Neuronal stem cell (in vitro differentiated cells): ENCODE measurements at regions not wholly inside any gene's neighbourhood (a gene's known extent, or its start where the extent isn't known, plus 50 kb on each side); places are given as distances from the start of the nearest gene placed in this dataset.

Experiments
- DNase-seq: peaks from one replicate; pipeline ENCODE4 v3.0.0-alpha.2; 2013; ENCODE audit warnings: low spot score
- H2AFZ ChIP-seq: one replicate; pipeline ENCODE4 v1.6.1; 2013; ENCODE audit warnings: mild to moderate bottlenecking, low read length, inconsistent platforms
- H2AK5ac ChIP-seq: 2 replicates; pipeline ENCODE4 v1.6.1; 2013; ENCODE audit warnings: low read depth, mild to moderate bottlenecking, inconsistent platforms, low read length, moderate library complexity, mixed read lengths
- H2BK120ac ChIP-seq: 2 replicates; pipeline ENCODE4 v1.6.1; 2013; ENCODE audit warnings: low read depth, mild to moderate bottlenecking, inconsistent platforms, low read length, moderate library complexity, mixed read lengths
- H2BK12ac ChIP-seq: one replicate; pipeline ENCODE4 v1.6.1; 2013; ENCODE audit warnings: low read length, inconsistent platforms
- H2BK15ac ChIP-seq: 2 replicates; pipeline ENCODE4 v1.6.1; 2013; ENCODE audit warnings: mild to moderate bottlenecking, low read length, inconsistent platforms, mixed read lengths
- H2BK5ac ChIP-seq: one replicate; pipeline ENCODE4 v1.6.1; 2013; ENCODE audit warnings: inconsistent platforms, mild to moderate bottlenecking, low read length, moderate library complexity
- H3K14ac ChIP-seq: one replicate; pipeline ENCODE4 v1.6.1; 2013; ENCODE audit warnings: low read length, inconsistent platforms
- H3K18ac ChIP-seq: 2 replicates; pipeline ENCODE4 v1.6.1; 2013; ENCODE audit warnings: low read length, inconsistent platforms
- H3K23ac ChIP-seq: 2 replicates; pipeline ENCODE4 v1.6.1; 2013; ENCODE audit warnings: low read depth, mild to moderate bottlenecking, mixed read lengths, low read length, inconsistent platforms; ENCODE audit not compliant: poor library complexity
- H3K27ac ChIP-seq: replicated peaks from 3 replicates; pipeline ENCODE4 v1.5.1; 2013; ENCODE audit warnings: low read length, inconsistent platforms
- H3K27me3 ChIP-seq, 3 experiments: 2 replicates each; pipeline ENCODE4 v1.6.1; 2013; ENCODE audit warnings: low read length in 3 of 3, mild to moderate bottlenecking in 2 of 3, inconsistent platforms in 1 of 3, low read depth in 1 of 3, mixed read lengths in 1 of 3, moderate library complexity in 1 of 3; ENCODE audit not compliant: control insufficient read depth in 3 of 3, insufficient read depth in 3 of 3
- H3K36me3 ChIP-seq, 2 donors: replicated peaks in 1 of 2; 2 replicates each; pipeline ENCODE4 v1.6.1; 2013; ENCODE audit warnings: low read length in 2 of 2; ENCODE audit not compliant: control insufficient read depth in 2 of 2, insufficient read depth in 2 of 2
- H3K4ac ChIP-seq: 2 replicates; pipeline ENCODE4 v1.6.1; 2013; ENCODE audit warnings: inconsistent platforms, mild to moderate bottlenecking, low read length, moderate library complexity
- H3K4me1 ChIP-seq, 2 donors: 1 replicate in 1 of 2; 2 replicates in 1 of 2; pipeline ENCODE4 v1.6.1; 2013; ENCODE audit warnings: low read length in 2 of 2, low read depth in 1 of 2; ENCODE audit not compliant: control insufficient read depth in 2 of 2, insufficient read depth in 1 of 2
- H3K4me2 ChIP-seq: one replicate; pipeline ENCODE4 v1.6.1; 2013; ENCODE audit warnings: mild to moderate bottlenecking, low read length, inconsistent platforms; ENCODE audit not compliant: insufficient read depth, poor library complexity, severe bottlenecking
- H3K4me3 ChIP-seq, 2 donors: 2 replicates each; pipeline ENCODE4 v1.5.1; 2013; ENCODE audit warnings: low read length in 2 of 2, mild to moderate bottlenecking in 2 of 2, inconsistent platforms in 1 of 2, moderate library complexity in 1 of 2
- H3K79me1 ChIP-seq: one replicate; pipeline ENCODE4 v1.6.1; 2013; ENCODE audit warnings: low read depth, mild to moderate bottlenecking, inconsistent platforms, low read length, moderate library complexity
- H3K9ac ChIP-seq: one replicate; pipeline ENCODE4 v1.6.1; 2013; ENCODE audit warnings: mild to moderate bottlenecking, low read depth, low read length, inconsistent platforms; ENCODE audit not compliant: poor library complexity
- H3K9me3 ChIP-seq, 2 donors: replicated peaks in 1 of 2; 2 replicates each; pipeline versions ENCODE3 to v1.6.1; 2013; ENCODE audit warnings: low read length in 2 of 2, mild to moderate bottlenecking in 2 of 2, inconsistent platforms in 1 of 2, low read depth in 1 of 2, mixed read lengths in 1 of 2, moderate library complexity in 1 of 2; ENCODE audit not compliant: control insufficient read depth in 2 of 2, insufficient read depth in 1 of 2
- H4K8ac ChIP-seq: one replicate; pipeline ENCODE4 v1.6.1; 2013; ENCODE audit warnings: low read depth, mild to moderate bottlenecking, inconsistent platforms, low read length, moderate library complexity
- H4K91ac ChIP-seq: one replicate; pipeline ENCODE4 v1.6.1; 2013; ENCODE audit warnings: low read length, low read depth, mild to moderate bottlenecking, inconsistent platforms; ENCODE audit not compliant: poor library complexity
- WGBS, 2 donors: extraction: QIAGEN DNeasy Blood & Tissue Kit; methylation state at CpG; one replicate each; pipeline ENCODE4 v1.1.7; 2013; ENCODE audit warnings: missing lambda C conversion rate in 2 of 2, mixed read lengths in 1 of 2; ENCODE audit not compliant: insufficient read length in 2 of 2, insufficient replicate concordance in 1 of 2; ENCODE audit errors: extremely low coverage in 2 of 2; 5-methylcytosine and 5-hydroxymethylcytosine counted together

DNA sequence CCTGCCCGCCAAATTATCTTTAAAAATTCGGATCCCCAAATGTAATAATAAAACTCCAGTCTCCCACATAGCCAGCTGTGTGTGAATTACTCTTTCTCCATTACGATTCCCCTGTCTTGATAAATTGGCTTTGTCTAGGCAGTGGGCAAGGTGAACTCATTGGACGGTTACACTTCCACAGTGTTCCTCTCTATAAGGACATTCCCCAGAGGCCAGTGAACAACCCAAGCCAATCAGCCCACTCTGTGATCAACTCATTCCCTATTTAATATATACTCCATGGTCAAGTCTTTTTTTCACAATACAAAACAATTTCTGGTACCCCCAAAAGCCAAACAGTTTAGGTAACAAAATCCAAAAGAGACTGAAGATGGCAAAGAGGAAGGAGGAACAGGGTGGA lies 90.5 kb upstream of the DAZL start:
- H2BK15ac ChIP-seq = no peak overlapping the region
- no peak overlapping the region for H3K9ac ChIP-seq
- H3K4me3 ChIP-seq = no peak overlapping the region
- H3K4me1 ChIP-seq = no peaks in the 10 kb centered on the region
- no peak overlapping the region for H4K91ac ChIP-seq
- H2AFZ ChIP-seq = no peak overlapping the region
- no peak overlapping the region for H2BK120ac ChIP-seq
- DNase-seq = no peak
- no peak overlapping the region for H3K23ac ChIP-seq
- H3K4me2 ChIP-seq = no peak overlapping the region
- H3K36me3 ChIP-seq = no peaks in the 10 kb centered on the region
- H3K4ac ChIP-seq = no peak overlapping the region
- H2AK5ac ChIP-seq = no peak overlapping the region
- no peak overlapping the region for H3K14ac ChIP-seq
- H3K18ac ChIP-seq = no peak overlapping the region
- no peaks in the 10 kb centered on the region for H3K9me3 ChIP-seq
- H3K27ac ChIP-seq = no peak overlapping the region
- H2BK12ac ChIP-seq = no peak overlapping the region
- WGBS, 2 donors = no CpG with 5 or more reads among the region's 4 CpGs
- H4K8ac ChIP-seq = no peak overlapping the region
- no peaks in the 10 kb centered on the region for H3K27me3 ChIP-seq
- no peaks in the 10 kb centered on the region for H3K79me1 ChIP-seq
- H2BK5ac ChIP-seq = no peak overlapping the region

GRCh38 chr3:16697443-16698147 lies 92.4 kb upstream of the DAZL start:
- no peak overlapping the region for H2AFZ ChIP-seq
- H3K4me3 ChIP-seq = no peak overlapping the region
- no peak overlapping the region for H4K91ac ChIP-seq
- H3K23ac ChIP-seq = no peak overlapping the region
- no peak overlapping the region for H3K27ac ChIP-seq
- H3K79me1 ChIP-seq = no peaks in the 10 kb centered on the region
- H3K18ac ChIP-seq = no peak overlapping the region
- no peak overlapping the region for H2BK15ac ChIP-seq
- H3K9ac ChIP-seq = no peak overlapping the region
- H2BK120ac ChIP-seq = no peak overlapping the region
- DNase-seq = no peak
- H2BK5ac ChIP-seq = no peak overlapping the region
- WGBS, 2 donors = no CpG with 5 or more reads among the region's 1 CpG
- H3K14ac ChIP-seq = no peak overlapping the region
- no peaks in the 10 kb centered on the region for H3K27me3 ChIP-seq
- no peak overlapping the region for H4K8ac ChIP-seq
- H3K36me3 ChIP-seq = no peaks in the 10 kb centered on the region
- H3K9me3 ChIP-seq = no peaks in the 10 kb centered on the region
- no peak overlapping the region for H2BK12ac ChIP-seq
- no peak overlapping the region for H2AK5ac ChIP-seq
- no peaks in the 10 kb centered on the region for H3K4me1 ChIP-seq
- no peak overlapping the region for H3K4ac ChIP-seq
- no peak overlapping the region for H3K4me2 ChIP-seq

DNA sequence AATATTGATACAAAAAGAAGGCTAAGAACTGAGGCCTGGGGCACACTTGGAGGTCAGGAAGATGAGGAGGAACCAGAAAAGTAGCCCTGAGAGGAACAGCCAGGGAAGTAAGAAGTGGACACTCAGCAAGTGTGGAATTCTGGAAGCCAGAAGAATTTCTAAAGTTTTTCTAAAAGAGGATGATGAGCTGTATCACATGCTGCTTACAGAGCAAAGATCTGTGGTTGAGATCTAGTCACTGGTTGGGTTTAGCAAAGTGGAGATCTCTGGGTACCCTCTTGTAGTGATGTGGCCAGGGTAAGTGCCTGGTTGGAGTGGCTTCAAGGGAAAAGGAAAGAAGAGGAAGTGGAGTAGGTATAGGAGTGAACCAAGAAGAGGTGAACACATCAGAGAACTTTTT lies 95.4 kb upstream of the DAZL start:
- peaks cover 0 to 2% of the 10 kb centered on the region in 2 donors for H3K9me3 ChIP-seq
- H2AFZ ChIP-seq = no peak overlapping the region
- H3K14ac ChIP-seq = no peak overlapping the region
- no peak overlapping the region for H4K8ac ChIP-seq
- no peak overlapping the region for H3K23ac ChIP-seq
- no peak overlapping the region for H2AK5ac ChIP-seq
- H3K4me1 ChIP-seq = no peaks in the 10 kb centered on the region
- H3K4ac ChIP-seq = no peak overlapping the region
- no peak overlapping the region for H2BK5ac ChIP-seq
- H3K79me1 ChIP-seq = no peaks in the 10 kb centered on the region
- no peak overlapping the region for H2BK12ac ChIP-seq
- no peak overlapping the region for H2BK120ac ChIP-seq
- H3K36me3 ChIP-seq = no peaks in the 10 kb centered on the region
- no peaks in the 10 kb centered on the region for H3K27me3 ChIP-seq
- no peak overlapping the region for H3K9ac ChIP-seq
- no peak overlapping the region for H4K91ac ChIP-seq
- no peak overlapping the region for H3K4me3 ChIP-seq
- H2BK15ac ChIP-seq = no peak overlapping the region
- no peak overlapping the region for H3K18ac ChIP-seq
- no peak overlapping the region for H3K27ac ChIP-seq
- no peak overlapping the region for H3K4me2 ChIP-seq
- DNase-seq = no peak

GRCh38 chr3:16704941-16705340 lies 99.7 kb upstream of the DAZL start:
- no peak overlapping the region for H3K23ac ChIP-seq
- H3K4me2 ChIP-seq = no peak overlapping the region
- no peak overlapping the region for H3K4ac ChIP-seq
- no peak overlapping the region for H3K4me3 ChIP-seq
- H3K14ac ChIP-seq = no peak overlapping the region
- H2BK5ac ChIP-seq = no peak overlapping the region
- H3K4me1 ChIP-seq = no peaks in the 10 kb centered on the region
- no peaks in the 10 kb centered on the region for H3K36me3 ChIP-seq
- H3K27me3 ChIP-seq = no peaks in the 10 kb centered on the region
- no CpG with 5 or more reads among the region's 2 CpGs for WGBS, 2 donors
- H4K8ac ChIP-seq = no peak overlapping the region
- no peak overlapping the region for H3K18ac ChIP-seq
- no peaks in the 10 kb centered on the region for H3K79me1 ChIP-seq
- DNase-seq = no peak
- no peak overlapping the region for H2BK120ac ChIP-seq
- no peak overlapping the region for H3K27ac ChIP-seq
- H3K9me3 ChIP-seq = peaks cover 0 to 2% of the 10 kb centered on the region in 2 donors
- H2AK5ac ChIP-seq = no peak overlapping the region
- H2BK12ac ChIP-seq = no peak overlapping the region
- no peak overlapping the region for H2BK15ac ChIP-seq
- H2AFZ ChIP-seq = no peak overlapping the region
- no peak overlapping the region for H4K91ac ChIP-seq
- no peak overlapping the region for H3K9ac ChIP-seq
